ENCODE measurements at regions not wholly inside any gene's neighbourhood (a gene's known extent, or its start where the extent isn't known, plus 50 kb on each side); places are given as distances from the start of the nearest gene placed in this dataset.

GRCh38 chr7:118648002-118648401 lies 423.5 kb downstream of the ANKRD7 start:
- no peaks in the 10 kb centered on the region for H3K9me3 ChIP-seq (ENCODE audit: low read depth, low read length, poor library complexity, severe bottlenecking)
- no TSS peak for BruUV-seq (replicated peaks)
- intact Hi-C loops (cut with micrococcal nuclease; ENCODE audit: unreplicated experiment) = no loop called here
- ChIA-PET CTCF (no interaction called here), POLR2A (ENCODE audit: low non-redundant PET) (no interaction called here)
- no peak overlapping the region for H3K4me3 ChIP-seq (ENCODE audit: low read depth, low read length, poor library complexity, severe bottlenecking)
- DNase-seq (ENCODE audit: low spot score) = no peak
- H3K27ac ChIP-seq (ENCODE audit: low read depth, low read length, poor library complexity, severe bottlenecking) = no peak overlapping the region
- H3K27me3 ChIP-seq (replicated peaks; ENCODE audit: insufficient read depth, low read depth, low read length, poor library complexity) = no peaks in the 10 kb centered on the region
- no peak for TF ChIP-seq EZH2 (IDR thresholded peaks at IDR 0.05; ENCODE audit: borderline replicate concordance, low read depth, low read length, poor library complexity, severe bottlenecking)
- H3K36me3 ChIP-seq (ENCODE audit: insufficient read depth, low read length, poor library complexity, severe bottlenecking) = no peaks in the 10 kb centered on the region
- no peaks in the 10 kb centered on the region for H3K4me1 ChIP-seq (ENCODE audit: insufficient read depth, low read length, poor library complexity, severe bottlenecking)

- H3K36me3 ChIP-seq (ENCODE audit: insufficient read depth, low read length, poor library complexity, severe bottlenecking) = no peaks in the 10 kb centered on the region
- intact Hi-C loops (cut with micrococcal nuclease; ENCODE audit: unreplicated experiment) = no loop called here
- no peak overlapping the region for H3K4me3 ChIP-seq (ENCODE audit: low read depth, low read length, poor library complexity, severe bottlenecking)
- H3K27me3 ChIP-seq (replicated peaks; ENCODE audit: insufficient read depth, low read depth, low read length, poor library complexity) = no peaks in the 10 kb centered on the region
- TF ChIP-seq CTCF (conservative IDR thresholded peaks at IDR 0.05; ENCODE audit: low read depth, low read length) = no peak
- ChIA-PET CTCF (no interaction called here), POLR2A (ENCODE audit: low non-redundant PET) (no interaction called here)
- no peaks in the 10 kb centered on the region for H3K4me1 ChIP-seq (ENCODE audit: insufficient read depth, low read length, poor library complexity, severe bottlenecking)
- no peaks in the 10 kb centered on the region for H3K9me3 ChIP-seq (ENCODE audit: low read depth, low read length, poor library complexity, severe bottlenecking)
- no peak for DNase-seq (ENCODE audit: low spot score)
- H3K27ac ChIP-seq (ENCODE audit: low read depth, low read length, poor library complexity, severe bottlenecking) = no peak overlapping the region
- BruUV-seq (replicated peaks) = no TSS peak
These were observed 433.0 kb downstream of the ANKRD7 start for GRCh38 chr7:118657391-118658005.

- POLR2A ChIA-PET (ENCODE audit: low non-redundant PET) = no interaction called here
- Histone ChIP-seq H3K27me3 (replicated peaks; ENCODE audit: insufficient read depth, low read depth, low read length, poor library complexity) (no peaks in the 10 kb centered on the region), H3K4me3 (ENCODE audit: low read depth, low read length, poor library complexity, severe bottlenecking) (no peak overlapping the region), H3K9me3 (ENCODE audit: low read depth, low read length, poor library complexity, severe bottlenecking) (no peaks in the 10 kb centered on the region), H3K36me3 (ENCODE audit: insufficient read depth, low read length, poor library complexity, severe bottlenecking) (no peaks in the 10 kb centered on the region), H3K27ac (ENCODE audit: low read depth, low read length, poor library complexity, severe bottlenecking) (no peak overlapping the region), H3K4me1 (ENCODE audit: insufficient read depth, low read length, poor library complexity, severe bottlenecking) (peaks cover 5% of the 10 kb centered on the region)
- intact Hi-C loops (cut with micrococcal nuclease; ENCODE audit: unreplicated experiment) = no loop called here
- TF ChIP-seq CTCF (conservative IDR thresholded peaks at IDR 0.05; ENCODE audit: low read depth, low read length) (no peak), EZH2 (IDR thresholded peaks at IDR 0.05; ENCODE audit: borderline replicate concordance, low read depth, low read length, poor library complexity, severe bottlenecking) (no peak)
- no peak for DNase-seq (ENCODE audit: low spot score)
- BruUV-seq (replicated peaks) = no TSS peak
- CTCF ChIA-PET = no interaction called here
These were observed 437.8 kb downstream of the ANKRD7 start for GRCh38 chr7:118662266-118662665.

- TF ChIP-seq CTCF (conservative IDR thresholded peaks at IDR 0.05; ENCODE audit: low read depth, low read length) = no peak
- no TSS peak for BruUV-seq (replicated peaks)
- ChIA-PET POLR2A (ENCODE audit: low non-redundant PET) (no interaction called here), CTCF (no interaction called here)
- intact Hi-C loops (cut with micrococcal nuclease; ENCODE audit: unreplicated experiment) = no loop called here
- Histone ChIP-seq H3K4me3 (ENCODE audit: low read depth, low read length, poor library complexity, severe bottlenecking) (no peak overlapping the region), H3K36me3 (ENCODE audit: insufficient read depth, low read length, poor library complexity, severe bottlenecking) (no peaks in the 10 kb centered on the region), H3K27ac (ENCODE audit: low read depth, low read length, poor library complexity, severe bottlenecking) (no peak overlapping the region), H3K27me3 (replicated peaks; ENCODE audit: insufficient read depth, low read depth, low read length, poor library complexity) (no peaks in the 10 kb centered on the region), H3K4me1 (ENCODE audit: insufficient read depth, low read length, poor library complexity, severe bottlenecking) (peaks cover 5% of the 10 kb centered on the region), H3K9me3 (ENCODE audit: low read depth, low read length, poor library complexity, severe bottlenecking) (no peaks in the 10 kb centered on the region)
- peak; percentile 64 for DNase-seq (ENCODE audit: low spot score)
These were observed 440.0 kb downstream of the ANKRD7 start for GRCh38 chr7:118664498-118664897.

Measured in A673 (cell line).